Stimulated activated CD4-positive, alpha-beta T cell treated with anti-CD3 and anti-CD28 coated beads, Interleukin-12 subunit alpha, Interleukin-12 subunit beta, amount 100 ng/mL, for 48 hours (primary cell): ENCODE measurements at regions not wholly inside any gene's neighbourhood (a gene's known extent, or its start where the extent isn't known, plus 50 kb on each side); places are given as distances from the start of the nearest gene placed in this dataset.

Source experiments
- DNase-seq, 3 donors: peaks; one replicate each; pipeline ENCODE4 v3.0.0-alpha.2; 2020; ENCODE audit warnings: low read depth in 2 of 3, low spot score in 1 of 3

DNA sequence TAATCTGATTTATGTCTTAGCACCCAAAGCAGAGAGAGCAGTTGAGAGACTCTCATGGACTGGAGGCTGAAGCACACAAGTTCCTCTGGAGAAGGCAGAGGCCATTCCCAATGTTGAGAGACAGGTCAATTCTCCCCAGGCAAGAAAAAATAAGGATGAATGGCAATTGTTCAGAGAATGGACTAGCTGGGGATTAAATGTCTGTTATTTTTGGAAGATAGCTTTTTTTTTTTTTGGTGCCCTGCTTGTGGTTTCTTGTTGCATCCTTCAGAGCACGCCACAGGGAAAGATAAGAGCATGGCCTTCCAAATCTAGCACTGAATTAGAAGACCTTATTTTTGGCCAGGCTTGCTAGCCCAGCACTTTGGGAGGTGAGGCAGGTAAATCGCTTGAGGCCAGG lies 65.6 kb upstream of the ERRFI1 start:
- no peak for DNase-seq

DNA sequence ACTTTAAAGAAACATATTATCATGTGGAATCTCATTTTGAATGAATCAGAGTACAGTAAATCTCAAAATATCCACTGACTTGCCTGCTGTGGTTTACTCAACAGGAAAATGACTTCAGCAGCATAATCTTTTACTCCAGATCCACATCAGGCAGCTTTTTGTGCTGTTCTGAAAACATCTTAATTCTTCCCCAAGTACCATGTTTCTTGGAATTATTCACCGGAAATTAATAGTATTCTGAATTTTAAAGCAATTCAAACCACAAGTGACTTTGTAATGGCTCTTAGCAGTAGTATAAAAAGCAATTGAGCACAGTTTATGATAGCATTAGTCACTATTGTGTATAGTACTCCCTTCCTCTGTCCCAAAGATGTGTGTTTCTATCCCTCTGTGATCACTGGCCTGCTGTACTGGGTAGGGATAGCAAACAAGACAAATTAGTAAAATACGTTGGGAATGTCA lies 64.2 kb upstream of the ERRFI1 start:
- no peak for DNase-seq

DNA sequence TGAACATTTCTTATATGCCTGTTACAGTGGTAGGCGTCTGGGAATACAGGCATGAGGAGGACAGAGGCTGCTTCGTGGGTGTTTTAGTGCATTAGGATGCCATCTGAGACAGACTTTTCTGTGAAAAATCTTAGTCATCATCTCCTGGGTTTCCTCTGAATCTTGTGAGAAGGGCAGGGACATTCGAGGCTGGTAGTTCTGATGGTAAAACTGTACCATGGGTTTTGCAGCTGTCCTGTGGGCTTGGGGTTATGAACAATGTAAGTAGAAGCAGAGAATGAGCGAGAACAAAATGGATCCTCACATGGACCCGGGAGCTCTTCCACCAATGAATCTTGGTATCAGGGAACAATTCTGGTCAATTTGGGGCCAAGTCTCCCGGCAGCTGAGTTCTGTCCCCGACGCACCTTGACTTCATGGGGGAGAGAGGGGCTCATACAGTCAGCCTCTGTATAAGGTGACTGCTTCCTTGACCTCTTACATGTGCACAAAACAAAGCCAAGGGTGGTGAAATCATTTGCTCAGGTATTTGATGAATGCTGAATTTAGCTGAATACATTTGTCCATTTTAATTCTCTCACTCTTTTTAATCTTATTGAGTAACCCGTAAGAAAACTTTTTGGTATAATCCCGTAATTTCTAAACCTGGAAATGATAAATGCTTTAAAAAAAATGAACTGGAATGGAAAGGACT lies 63.6 kb upstream of the ERRFI1 start:
- no peak for DNase-seq

DNA sequence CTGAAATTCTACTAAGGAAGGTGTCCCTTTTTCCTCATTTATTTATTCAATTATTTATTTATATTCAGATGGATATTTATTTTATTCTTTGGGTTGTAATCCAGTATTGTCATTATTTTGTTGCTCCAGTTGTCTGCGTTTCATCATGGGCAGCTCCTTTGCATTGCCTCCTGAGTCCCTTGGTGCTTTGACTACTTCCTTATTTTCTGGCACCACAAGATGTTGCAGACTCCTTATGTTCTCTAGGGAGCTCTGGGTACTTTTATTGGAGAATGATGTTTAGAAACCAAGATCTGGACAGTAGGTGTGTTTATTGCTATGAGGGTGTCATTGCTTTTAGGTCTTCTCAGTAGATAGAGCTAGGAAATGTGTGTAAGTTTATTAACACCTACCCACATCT lies 59.9 kb upstream of the ERRFI1 start:
- no peak for DNase-seq

DNA sequence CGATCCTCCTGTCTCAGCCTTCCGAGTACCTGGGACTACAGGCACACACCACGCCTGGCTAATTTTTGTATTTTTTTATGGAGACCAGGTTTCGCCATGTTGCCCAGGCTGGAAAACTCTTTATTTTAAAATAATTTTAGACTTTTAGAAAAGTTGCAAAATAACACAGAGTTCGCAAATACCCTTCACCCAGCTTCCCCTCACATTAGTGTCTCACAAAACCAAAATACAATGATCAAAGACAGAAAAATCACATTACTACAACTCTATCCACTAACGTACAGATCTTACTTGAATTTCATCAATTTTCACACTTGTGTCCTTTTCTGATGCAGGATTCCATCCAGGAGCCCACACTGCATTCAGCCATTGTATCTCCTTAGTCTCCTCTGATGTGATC lies 58.8 kb upstream of the ERRFI1 start:
- DNase-seq = no peak

DNA sequence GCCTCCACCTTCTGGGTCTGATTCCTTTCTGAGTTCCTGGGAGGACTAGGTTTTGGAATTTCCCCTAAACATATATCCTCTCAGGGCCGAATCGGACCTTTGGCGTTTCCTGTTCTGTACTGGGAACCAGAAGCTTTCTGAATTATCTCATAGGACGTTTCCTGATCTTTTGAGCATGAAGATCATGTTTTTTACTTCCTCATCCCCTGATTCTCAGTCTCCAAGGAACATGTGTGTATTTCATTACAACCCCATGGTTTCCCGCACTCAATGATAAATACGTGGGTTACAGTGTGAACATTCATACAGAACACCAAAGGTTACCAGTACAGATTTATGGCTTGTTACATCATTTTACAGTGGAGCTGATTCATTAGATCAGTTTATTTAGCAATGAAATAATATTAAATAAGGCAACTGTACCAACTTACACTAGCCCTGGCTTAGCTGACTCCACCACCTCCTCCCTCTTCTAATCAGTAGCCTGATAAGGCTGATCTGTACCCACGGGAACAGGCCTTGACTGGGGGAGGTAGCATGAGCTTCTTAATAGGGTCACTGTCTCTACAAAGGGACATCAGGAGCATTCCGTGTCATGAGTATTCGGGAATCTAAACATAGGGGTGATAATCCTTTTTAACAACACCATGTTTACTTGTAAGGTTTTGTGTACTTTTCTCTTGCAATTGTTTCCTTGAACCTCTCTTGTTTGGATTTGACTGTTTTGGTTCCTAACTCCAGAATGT lies 57.8 kb upstream of the ERRFI1 start:
- DNase-seq = no peak

DNA sequence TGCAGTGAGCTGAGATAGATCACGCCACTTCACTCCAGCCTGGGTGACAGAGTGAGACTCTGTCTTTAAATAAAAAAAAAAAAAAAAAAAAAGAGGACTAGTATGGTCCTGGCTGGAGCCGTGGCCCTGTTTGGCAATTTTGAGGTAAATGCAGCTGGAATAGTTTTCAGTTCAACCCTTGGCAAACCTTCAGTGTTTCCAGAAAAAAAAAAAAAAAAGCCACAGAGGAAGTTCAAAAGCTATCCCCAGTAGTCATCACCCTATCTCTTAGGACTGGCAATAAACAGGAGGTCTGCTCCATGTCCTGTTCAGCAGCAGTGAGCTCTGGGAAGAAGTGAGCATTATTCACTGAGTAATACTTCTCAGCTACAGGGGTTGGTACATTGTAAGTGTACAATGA lies 56.8 kb upstream of the ERRFI1 start:
- DNase-seq = no peak

DNA sequence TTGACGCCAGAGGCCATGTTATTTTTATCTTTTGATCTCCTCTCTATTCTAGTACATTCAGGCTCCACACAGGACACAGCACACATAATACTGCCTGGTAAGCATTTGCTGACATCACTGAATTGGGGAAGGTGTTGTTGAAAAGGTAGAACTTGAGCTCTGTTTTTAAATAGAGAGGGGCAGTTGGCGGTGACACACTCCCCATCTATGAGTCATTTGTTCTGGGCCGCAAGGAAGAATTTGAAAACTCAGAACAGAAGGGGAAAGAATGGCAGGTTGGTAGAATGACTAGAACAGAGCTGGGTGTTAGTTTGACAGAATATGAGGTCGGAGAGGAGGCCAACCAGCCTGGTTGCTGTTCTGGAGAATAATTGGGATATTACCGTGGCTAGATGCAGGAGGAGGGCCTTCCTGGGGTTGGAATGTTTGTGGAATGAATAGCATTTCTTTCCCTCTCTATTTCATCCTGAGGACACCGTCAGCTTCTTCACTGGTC lies 52.1 kb upstream of the ERRFI1 start:
- DNase-seq = no peak

DNA sequence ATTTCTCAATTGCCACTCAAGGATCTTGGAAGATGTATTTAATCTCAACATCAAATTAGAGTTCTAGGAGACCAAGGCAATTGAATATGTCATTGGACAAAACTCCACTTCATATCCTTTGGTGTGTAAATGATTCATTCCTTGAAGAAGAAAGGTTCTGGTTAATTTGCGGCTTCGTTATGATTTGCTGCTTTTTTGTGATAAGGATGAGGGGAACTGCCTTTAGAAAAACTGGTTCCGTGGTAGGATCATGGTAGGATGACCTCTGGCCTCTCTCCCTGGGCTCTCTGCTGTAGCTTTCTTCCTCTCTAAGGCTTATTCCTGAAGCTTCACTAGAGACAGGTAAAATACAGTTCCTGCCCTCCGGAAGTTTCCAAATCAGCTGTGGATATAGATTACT lies 51.5 kb upstream of the ERRFI1 start:
- DNase-seq = no peak

DNA sequence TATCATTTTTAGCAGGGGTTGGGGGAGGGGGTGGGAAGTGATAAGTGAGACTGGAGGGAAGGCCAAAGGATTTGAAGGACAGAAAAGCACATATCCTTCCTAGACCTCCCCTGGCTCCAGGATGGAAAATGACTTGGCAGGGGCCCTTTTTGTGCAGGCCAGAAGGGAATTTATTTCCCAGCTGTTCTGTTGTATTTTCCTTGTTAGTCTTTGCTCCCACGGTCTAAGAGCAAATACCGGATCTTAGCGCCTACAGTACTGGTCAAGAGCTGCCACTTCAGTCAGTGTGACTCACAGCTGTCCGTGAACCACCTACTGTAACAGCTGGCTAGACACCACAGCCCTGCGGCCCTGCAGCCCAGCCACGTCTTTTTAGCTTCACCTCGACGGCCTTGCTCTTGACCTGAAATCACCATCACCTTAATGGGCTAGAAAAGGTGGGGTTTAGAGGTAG lies 51.0 kb upstream of the ERRFI1 start:
- DNase-seq = no peak

DNA sequence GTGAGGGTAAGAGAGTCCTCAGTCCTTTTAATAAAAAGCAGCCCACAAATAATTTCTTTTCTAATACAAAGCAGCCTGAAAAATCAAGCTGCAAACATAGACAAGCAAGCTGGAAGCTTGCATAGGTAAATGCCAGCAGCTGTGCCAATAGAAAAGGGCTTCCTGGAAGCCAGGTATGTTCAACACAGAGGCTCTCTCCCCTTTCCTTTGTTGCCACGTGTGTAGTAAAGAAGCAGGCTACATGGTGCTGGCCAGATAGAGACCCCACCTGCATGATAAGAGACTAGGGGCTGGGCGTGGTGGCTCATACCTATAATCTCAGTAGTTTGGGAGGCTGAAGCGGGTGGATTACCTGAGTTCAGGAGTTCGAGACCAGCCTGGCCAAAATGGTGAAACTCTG lies 50.1 kb upstream of the ERRFI1 start:
- no peak for DNase-seq
